HG02885 (cell line): ENCODE measurements at regions not wholly inside any gene's neighbourhood (a gene's known extent, or its start where the extent isn't known, plus 50 kb on each side); places are given as distances from the start of the nearest gene placed in this dataset.

Experiments
- ATAC-seq: cut with Tn5 transposase; IDR thresholded peaks from one replicate; pipeline ENCODE4 v1.9.1; 2021; ENCODE audit warnings: mild to moderate bottlenecking; ENCODE audit not compliant: unreplicated experiment, poor library complexity

GRCh38 chr5:158381614-158382160 is 522.7 kb upstream of the CLINT1 start:
- no peak for ATAC-seq

GRCh38 chr5:158380661-158381060 is 521.7 kb upstream of the CLINT1 start:
- no peak for ATAC-seq

- no peak for ATAC-seq
Measured at GRCh38 chr5:158378931-158379330, 520.0 kb upstream of the CLINT1 start.

- no peak for ATAC-seq
Measured at GRCh38 chr5:158376679-158377078, 517.7 kb upstream of the CLINT1 start.

GRCh38 chr5:158375531-158375930 is 516.6 kb upstream of the CLINT1 start:
- ATAC-seq = no peak

GRCh38 chr5:158373608-158374395 is 514.9 kb upstream of the CLINT1 start:
- ATAC-seq = no peak

- ATAC-seq = no peak
Measured at GRCh38 chr5:158369241-158369640, 510.3 kb upstream of the CLINT1 start.

- ATAC-seq = no peak
Measured at GRCh38 chr5:158368686-158369085, 509.7 kb upstream of the CLINT1 start.

GRCh38 chr5:158364367-158364766 is 505.4 kb upstream of the CLINT1 start:
- no peak for ATAC-seq

GRCh38 chr5:158354958-158355357 is 496.0 kb upstream of the CLINT1 start:
- peak; percentile 70 for ATAC-seq

- ATAC-seq = no peak
Measured at GRCh38 chr5:158351485-158352125, 492.7 kb upstream of the CLINT1 start.

GRCh38 chr5:158349987-158350386 is 491.0 kb upstream of the CLINT1 start:
- ATAC-seq = no peak

- no peak for ATAC-seq
Measured at GRCh38 chr5:158344376-158344775, 485.4 kb upstream of the CLINT1 start.

- no peak for ATAC-seq
Measured at GRCh38 chr5:158340608-158341007, 481.7 kb upstream of the CLINT1 start.

- no peak for ATAC-seq
Measured at GRCh38 chr5:158326256-158326655, 467.3 kb upstream of the CLINT1 start.

GRCh38 chr5:158324236-158324635 is 465.3 kb upstream of the CLINT1 start:
- no peak for ATAC-seq

GRCh38 chr5:158322620-158323019 is 463.7 kb upstream of the CLINT1 start:
- no peak for ATAC-seq

GRCh38 chr5:158320934-158321333 is 462.0 kb upstream of the CLINT1 start:
- no peak for ATAC-seq

GRCh38 chr5:158320178-158320674 is 461.3 kb upstream of the CLINT1 start:
- no peak for ATAC-seq

GRCh38 chr5:158317507-158317906 is 458.6 kb upstream of the CLINT1 start:
- ATAC-seq = no peak

GRCh38 chr5:158313733-158314464 is 455.0 kb upstream of the CLINT1 start:
- no peak for ATAC-seq
